ENCODE measurements at regions not wholly inside any gene's neighbourhood (a gene's known extent, or its start where the extent isn't known, plus 50 kb on each side); places are given as distances from the start of the nearest gene placed in this dataset.

GRCh38 chr2:239640676-239641578 lies 240.1 kb upstream of the HDAC4 start:
- DNase-seq: no peak

GRCh38 chr2:239640210-239640609 lies 239.4 kb upstream of the HDAC4 start:
- DNase-seq: no peak

DNA sequence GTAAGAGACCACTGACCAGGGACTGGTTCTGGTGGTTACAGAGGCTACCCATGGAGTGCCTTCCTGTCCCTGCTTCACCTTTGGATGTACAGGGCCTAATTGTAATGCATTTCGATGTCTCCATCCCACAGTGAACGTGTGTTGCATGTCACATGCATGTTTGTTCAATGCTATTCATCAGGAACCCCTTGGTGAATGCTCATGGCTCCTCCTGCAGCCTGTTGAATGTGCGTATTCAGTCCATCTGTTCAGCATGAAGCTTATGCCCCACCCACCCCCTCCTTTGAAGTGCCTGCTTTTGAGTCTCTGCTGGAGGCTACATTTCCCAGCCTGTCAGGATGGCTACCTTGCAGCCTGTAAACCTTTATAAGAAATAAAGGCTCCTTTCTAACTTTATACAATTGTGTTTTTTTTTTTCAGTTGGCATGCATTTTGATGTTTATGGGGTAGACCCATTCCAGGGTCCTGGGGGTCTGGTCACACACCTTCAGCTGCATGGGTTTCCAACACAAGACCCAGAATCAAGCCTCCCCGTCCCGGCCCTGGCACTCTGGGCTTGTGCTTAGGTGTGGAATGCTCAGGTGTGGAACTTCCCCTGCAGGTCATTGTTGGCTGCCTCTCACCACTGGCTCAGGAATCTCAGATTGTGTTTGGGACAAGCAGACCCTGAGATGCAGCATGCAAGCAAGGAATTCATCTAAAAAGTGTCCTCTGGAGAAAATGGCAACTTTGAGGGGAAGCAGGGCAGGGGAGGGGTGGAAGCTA lies 238.8 kb upstream of the HDAC4 start:
- no peak for DNase-seq

DNA sequence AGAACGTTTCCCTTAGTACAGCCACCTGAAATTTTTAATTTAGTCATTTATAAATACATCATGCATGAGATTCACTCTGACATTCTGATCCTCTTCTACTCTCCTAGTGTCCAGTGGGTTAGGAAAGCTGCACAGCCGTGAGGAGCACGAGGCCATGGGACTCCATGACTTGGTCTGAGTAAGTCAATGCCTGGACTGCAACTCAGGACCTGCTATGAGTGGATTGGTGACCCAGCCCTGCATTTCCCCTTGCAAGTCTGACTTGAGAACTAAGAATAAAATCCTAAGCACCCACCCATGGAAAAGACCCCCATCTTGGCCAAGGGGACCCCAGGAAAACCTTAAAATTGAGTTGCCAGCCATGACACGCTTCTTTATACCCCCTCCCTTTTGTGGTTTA lies 237.6 kb upstream of the HDAC4 start:
- DNase-seq: no peak

DNA sequence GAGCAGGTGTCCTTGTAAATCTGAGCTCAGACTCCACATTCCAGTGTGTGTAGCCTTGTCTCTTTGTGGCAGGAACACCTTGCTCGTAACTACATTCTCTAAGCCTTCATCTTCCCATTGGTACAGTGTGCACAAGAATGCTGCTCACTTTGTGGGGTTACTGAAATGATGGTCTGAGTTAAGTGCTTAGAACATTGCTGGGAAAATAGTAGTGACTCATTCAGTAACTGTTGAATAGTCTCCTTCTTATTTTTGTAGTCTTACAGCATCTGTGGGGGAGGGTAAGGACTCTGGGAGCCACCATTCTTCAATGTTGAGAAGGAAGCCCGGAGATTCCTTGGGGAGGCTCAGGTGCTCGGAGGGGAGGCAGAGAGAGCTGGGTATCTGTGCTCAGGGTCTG lies 236.0 kb upstream of the HDAC4 start:
- DNase-seq: no peak

DNA sequence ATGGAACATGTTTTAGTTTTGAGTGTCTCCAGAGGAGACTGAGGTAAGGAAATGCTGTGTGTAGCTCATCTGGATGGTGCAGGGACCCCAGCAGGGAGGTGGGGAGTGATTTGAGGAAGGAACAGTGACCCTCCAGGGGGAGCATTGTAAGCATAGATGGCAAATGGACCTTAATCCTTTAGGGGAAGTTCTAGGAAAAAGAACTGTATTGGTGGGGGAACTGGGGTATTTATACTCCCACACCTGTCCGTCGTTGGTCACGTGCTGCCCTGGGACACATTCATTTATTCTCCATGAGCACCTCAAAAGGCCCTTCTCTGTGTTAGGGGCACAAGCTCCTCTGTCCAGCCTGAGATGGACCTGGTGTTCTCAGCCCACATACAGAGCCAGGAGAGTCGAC lies 233.9 kb upstream of the HDAC4 start:
- no peak for DNase-seq

- no peak for DNase-seq
These were observed 229.9 kb upstream of the HDAC4 start for GRCh38 chr2:239630618-239631286.

- no peak for DNase-seq
These were observed 229.3 kb upstream of the HDAC4 start for GRCh38 chr2:239629926-239630617.

DNA sequence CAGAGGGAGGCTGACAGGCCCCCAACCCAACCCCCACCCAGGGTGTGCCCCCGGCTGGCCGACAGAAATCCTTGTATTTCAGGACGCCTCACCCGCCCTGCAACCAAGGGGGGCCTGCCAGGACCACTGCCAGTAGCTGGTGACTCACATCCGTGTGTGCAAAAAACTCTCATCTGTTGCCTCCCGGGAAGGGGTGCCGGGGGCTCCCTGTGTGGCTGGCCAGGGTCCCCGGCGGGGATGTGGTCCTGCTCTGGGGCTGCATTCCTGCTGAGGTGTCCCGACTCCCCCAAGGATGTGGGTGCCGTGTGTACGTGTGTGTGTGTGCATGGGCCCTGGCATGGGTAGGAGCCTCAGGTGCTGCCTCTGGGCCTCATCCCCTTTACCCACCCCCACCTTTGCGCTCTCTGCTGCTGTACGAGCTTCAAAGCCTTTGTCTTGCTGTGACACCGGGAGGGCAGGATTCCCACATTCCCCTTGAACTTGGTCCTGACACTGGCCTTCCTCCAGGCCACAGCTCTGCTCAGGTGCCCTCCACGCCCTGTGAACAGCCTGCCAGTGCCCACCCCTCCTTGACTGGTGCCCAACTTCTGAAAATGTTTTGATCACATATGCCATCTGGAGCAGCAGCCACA lies 226.3 kb upstream of the HDAC4 start:
- no peak for DNase-seq

DNA sequence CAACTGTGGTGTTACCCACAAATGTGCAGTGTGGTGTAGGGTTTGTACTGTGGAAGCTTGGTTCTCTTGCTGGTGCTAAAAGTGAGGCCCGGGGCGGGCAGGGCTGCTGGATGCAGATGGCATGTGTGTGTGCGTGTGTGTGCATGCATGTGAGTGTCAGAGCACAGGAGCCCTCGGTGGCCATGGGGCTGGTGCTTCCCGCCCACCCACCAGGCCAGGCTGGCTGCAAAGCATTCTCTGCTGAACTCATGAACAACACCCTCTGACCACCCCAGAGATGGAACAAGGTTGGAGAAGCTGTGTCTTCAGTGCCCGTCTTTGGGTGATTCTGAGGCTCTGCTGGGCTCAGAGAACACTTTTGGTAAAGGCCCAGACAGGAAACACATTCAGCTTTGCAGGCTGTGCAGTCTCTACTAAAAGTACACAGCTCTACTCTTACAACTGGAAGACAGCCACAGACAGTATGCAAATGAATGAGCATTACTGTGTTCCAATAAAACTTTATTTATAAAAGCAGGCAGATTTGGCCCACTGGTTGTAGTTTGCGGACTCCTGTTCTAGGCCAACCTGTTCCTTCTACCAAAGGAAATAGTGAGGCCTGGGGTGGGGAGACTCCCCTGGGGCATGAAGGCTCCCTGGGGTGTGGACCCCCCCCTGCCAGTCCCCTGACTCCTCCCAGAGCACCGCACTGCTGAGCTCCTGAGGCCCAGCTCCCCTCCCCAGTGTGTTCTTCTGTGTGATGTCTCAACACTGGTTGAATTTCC lies 225.3 kb upstream of the HDAC4 start:
- DNase-seq: no peak

DNA sequence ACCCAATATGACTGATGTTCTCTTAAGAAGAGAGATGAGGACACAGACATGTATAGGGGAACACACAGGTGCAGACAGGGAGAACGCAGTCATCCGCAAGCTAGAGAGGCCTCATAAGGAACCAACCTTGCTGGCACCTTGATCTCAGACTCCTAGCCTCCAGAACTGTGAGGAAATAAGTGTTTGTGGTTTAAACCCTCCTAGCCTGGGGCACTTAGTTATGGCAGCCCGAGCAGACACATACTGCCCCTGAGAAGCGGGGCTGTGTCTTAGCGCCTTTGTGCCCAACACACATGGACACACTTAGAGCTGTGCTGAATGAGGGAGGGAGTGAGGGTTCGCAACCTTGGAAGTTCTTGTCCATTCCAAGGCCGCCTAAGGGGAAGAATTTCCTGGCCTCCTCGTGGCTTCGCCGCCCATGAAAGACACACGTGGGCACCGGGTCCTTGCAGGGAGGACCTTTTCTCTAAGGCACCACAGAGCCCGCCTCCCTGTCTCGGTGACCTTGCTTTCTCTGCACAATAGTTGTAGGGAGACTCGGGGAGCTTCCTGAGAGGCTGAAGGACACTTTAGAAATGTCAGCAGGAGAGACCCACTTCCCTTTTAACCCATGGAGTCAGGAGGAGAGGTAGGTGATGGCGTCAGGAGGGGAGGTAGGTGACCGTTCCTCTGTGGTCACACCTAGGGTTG lies 224.5 kb upstream of the HDAC4 start:
- no peak for DNase-seq

- no peak for DNase-seq
These were observed 220.8 kb upstream of the HDAC4 start for GRCh38 chr2:239621611-239622010.

DNA sequence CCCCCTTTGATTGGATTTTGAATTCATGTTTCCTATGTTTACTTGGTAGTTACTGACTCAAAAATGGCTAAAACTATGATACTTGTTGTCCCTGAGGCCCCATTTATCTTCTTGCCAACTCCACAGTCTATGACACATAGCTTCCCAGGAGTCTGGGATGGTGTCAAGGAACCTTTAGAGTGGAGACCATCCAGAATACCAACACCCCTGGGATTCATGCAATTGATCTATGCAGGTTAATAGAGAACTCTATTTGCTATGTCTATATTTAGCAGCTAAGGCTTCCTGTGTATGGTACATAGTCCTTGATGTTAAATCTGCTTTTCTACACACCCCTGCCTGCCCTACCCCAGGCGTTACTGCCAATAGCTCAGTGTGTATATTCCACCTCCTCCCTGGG lies 218.5 kb upstream of the HDAC4 start:
- DNase-seq: no peak

DNA sequence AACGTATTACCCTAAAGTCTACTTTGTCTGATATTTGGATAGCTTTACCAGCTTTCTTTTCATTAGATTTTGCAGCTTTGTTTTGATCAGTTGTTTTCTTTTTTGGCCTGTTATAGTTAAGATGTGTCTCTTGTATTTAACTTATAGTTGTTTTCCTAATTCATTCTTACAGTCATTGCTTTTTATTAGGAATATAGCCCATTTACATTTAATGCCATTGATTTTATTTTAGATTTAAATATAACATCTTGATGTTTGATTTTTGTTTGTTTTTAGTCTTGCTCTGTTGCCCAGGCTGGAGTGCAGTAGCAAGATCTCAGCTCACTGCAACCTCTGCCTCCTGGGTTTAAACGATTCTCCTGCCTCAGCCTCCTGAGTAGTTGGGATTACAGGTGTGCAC lies 215.9 kb upstream of the HDAC4 start:
- DNase-seq: no peak

DNA sequence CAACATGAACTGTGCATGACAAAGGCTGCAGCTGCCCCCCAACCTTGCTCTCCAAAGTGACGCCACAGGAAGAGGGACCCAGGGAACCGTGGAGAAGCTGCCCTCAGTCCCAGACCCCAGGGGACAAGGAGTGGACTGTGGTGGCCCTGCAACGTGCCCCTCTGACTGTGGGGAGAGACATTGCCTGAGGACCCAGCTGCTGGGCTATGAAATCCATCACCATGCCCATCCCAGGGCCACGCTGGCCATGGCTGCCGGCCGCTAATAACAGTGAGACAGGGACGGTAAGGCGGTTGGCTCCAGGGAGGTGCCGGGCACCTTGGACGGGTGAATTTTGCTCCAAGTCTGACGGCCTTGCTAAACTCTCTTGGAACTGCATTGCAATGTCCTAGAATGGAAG lies 211.3 kb upstream of the HDAC4 start:
- DNase-seq: no peak

- DNase-seq: no peak
These were observed 210.5 kb upstream of the HDAC4 start for GRCh38 chr2:239611222-239611795.

DNA sequence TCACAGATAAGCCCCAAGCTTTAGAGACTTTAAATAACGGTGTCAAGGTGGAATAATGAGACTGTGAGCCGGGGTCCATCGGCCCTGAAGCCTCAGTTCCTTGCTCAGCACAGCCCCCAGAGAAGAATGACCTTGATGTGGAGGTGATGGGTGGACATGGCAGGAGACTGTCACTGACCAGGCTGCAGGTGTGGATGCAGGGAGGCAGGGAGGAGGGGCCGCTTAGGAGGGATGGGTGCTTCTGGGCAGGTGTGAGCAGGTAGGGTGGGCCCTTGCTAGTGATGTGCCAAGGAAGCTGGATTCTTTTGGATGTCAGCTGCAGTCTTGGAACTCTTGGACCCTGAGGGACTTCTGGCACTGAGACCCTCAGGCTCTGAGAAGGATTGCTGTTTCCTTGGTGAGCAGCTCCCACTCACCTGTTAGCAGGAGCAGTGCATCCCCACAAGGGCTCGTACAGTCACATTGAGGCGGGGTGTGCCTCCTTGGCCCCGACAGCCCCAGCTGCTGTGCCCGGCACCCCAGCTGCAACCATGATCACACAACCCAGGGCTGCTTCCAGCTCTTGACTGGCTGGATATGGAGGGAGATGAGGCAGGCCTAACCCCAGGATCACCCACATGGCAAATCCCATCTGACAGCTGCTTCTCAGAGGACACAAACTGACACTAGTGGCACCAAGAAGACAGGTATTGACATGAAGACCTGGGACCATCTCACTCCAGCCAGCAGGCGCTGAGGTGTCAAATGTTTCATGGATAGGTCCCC lies 209.8 kb upstream of the HDAC4 start:
- DNase-seq: no peak

GRCh38 chr2:239609607-239610310 lies 208.9 kb upstream of the HDAC4 start:
- DNase-seq: no peak

GRCh38 chr2:239609162-239609561 lies 208.3 kb upstream of the HDAC4 start:
- no peak for DNase-seq

Measured in KG1 (cell line).